GM12892 (cell line): ENCODE measurements at regions not wholly inside any gene's neighbourhood (a gene's known extent, or its start where the extent isn't known, plus 50 kb on each side); places are given as distances from the start of the nearest gene placed in this dataset.

Source experiments
- POLR2A ChIP-seq: IDR thresholded peaks from 2 replicates; pipeline ENCODE4 v1.6.1; 2011; ENCODE audit warnings: low read depth, low read length, control low read depth
- POLR2AphosphoS5 ChIP-seq: IDR thresholded peaks from 2 replicates; pipeline ENCODE4 v1.6.1; 2011; ENCODE audit warnings: low read depth, low read length, control low read depth
- TAF1 ChIP-seq: IDR thresholded peaks from 2 replicates; pipeline ENCODE4 v1.6.1; 2011; ENCODE audit warnings: low read depth, mild to moderate bottlenecking, control low read depth, low read length, borderline replicate concordance

DNA sequence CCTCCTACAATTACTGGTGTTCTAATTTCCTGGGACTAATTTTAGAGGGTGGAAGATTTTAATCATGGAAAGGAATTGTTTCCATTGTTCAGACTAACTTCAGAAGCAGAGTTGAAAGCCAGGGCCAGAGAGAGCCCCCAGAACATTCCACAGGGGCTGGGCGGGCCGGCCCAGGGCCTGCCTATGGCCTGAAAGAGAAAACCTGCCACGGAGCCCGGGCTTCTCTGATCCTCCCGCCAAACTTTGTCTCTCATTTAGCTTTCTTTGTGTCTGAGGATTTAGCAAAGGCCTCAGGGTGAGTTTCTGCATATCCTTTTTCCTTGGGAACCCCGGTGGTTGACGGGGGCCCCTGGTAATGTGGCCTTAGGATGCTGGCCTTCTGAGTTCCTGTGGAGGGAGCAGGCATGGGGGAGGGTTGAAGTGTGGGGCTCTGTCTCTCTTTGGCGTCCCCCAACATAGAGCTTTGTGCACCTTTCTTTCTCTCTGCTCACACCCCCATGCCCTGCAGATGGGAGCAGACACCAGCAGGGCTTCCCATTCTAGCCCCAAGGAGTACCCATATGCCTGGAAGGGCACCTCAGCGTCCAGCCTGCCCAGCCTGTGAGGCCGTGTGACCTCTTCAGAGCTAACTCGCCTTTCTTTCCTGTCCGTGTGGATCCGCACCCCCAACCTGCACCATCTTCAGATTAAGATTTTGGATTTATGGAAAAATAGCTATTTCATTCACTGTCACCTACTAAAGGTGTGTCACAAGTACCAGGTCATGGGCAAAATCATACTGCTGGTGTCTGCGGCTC, 539.5 kb downstream of the FGF9 start:
- TF ChIP-seq POLR2A (no peak), POLR2AphosphoS5 (no peak), TAF1 (no peak)
